H7 (cell line): ENCODE measurements at regions not wholly inside any gene's neighbourhood (a gene's known extent, or its start where the extent isn't known, plus 50 kb on each side); places are given as distances from the start of the nearest gene placed in this dataset.

Source experiments
- DNase-seq: peaks from one replicate; pipeline ENCODE4 v3.0.0; 2012
- H3K27me3 ChIP-seq: 2 replicates; pipeline ENCODE4 v1.6.0; 2011; ENCODE audit warnings: mild to moderate bottlenecking, low read length; ENCODE audit not compliant: control insufficient read depth, insufficient read depth
- H3K36me3 ChIP-seq: replicated peaks from 2 replicates; pipeline ENCODE4 v1.5.1; 2011; ENCODE audit warnings: low read length; ENCODE audit not compliant: control insufficient read depth, insufficient read depth
- H3K4me3 ChIP-seq: 2 replicates; pipeline ENCODE4 v1.5.1; 2011; ENCODE audit warnings: low read depth, mild to moderate bottlenecking, control low read depth, low read length, moderate library complexity; ENCODE audit not compliant: insufficient read depth

DNA sequence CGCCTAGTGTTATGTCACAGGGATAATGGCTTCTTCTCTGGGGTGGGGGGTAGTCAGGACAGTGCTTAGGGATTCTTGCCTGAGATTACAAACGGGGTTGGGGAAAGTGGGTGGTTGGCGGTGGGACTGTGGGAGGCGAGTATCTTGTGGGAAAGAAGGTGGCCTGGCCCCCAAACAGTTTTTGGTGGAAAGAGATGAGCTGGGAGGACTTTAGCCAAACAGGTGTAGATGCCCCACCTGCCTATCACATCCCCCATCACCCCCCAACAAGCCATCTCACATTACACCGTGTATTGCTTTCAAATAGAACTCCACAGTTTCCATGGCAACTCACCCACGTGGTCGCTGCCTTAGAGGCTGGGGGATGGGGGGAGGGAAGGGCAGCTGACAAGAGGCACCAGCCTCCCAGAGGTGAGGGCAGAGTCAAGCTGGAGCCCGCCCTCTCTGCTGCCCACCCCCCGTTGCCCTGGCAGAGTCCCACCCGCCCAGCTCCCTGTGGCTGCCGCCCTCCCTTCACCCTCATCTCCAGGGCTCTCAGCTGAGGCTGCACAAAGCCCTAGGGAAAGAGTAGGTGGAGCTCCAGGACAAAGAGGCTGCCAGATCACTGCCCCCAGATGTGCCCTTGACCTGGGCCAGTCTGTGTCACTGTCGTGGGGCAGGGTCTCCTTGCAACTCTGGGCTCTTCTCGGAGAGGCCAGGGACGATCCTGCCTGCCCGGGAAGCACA is 98.3 kb downstream of the LRRC74A start:
- peak; percentile 97 for DNase-seq
- Histone ChIP-seq H3K36me3 (no peaks in the 10 kb centered on the region), H3K4me3 (no peak overlapping the region), H3K27me3 (no peaks in the 10 kb centered on the region)

DNA sequence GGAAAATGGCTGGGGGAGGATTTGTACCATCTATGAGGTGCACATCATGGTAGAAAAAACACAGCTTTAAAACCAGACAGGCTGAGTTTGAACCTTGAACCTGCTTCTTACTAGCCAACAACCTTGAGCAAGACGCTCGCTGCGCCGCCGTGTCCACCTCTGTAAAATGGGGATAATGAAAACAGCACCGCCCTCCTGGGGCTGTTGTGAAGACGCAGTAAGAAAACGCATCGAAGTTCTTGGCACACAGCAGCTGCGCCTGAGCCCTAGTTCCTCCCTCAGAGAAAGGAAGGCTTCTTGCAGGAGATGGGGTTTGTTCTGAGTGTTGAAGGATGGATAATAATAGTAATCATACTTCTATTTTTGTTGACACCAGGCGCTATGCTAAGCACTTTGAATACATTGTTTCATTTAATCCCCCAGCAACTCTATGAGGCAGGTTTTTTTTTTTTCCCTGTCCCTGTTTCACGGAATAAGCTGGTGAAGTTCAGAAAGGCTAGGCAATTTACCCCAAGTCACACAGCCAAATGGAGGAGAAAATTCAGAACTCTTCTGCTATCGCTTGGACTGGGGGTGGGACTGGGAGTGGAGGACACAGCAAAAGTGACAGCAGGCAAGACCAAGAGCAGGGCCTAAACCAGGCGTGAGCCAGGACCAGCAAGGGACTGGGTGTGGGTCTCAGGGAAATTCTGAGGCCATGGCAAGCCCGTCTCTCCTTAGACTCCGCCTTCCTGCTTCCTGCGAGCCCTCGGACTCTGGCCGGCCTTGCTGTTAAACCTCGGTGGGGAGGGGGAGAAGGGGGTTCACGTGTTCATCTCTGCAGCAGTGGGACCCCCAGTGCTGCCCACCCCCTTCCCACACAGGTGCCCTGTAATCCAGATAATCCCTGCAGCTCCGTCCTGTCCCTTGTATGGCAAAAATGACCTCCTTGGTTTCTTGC is 97.5 kb downstream of the LRRC74A start:
- peak; percentile 68 for DNase-seq
- no peaks in the 10 kb centered on the region for H3K36me3 ChIP-seq
- H3K27me3 ChIP-seq, result no peaks in the 10 kb centered on the region
- H3K4me3 ChIP-seq, result no peak overlapping the region

DNA sequence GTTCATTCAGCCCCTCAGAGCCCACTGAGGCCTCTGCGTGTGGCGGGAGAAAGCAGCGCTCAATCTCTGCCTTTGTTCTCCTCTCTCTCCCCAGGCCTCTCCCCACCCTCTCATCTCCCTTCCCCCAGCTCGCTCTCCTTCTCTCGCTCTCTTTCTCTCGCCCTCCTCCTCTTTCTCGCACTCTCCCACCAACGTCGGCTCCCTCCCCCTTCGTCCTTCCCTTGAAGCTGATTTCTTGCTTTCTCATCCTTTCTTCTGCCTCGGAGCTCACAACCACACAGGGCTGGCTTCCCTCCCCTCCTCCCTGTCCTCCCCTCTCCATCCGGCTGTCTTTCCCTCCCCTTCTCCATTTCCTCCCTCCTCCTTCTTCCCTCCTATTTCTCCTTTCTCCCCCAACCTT is 96.4 kb downstream of the LRRC74A start:
- H3K4me3 ChIP-seq, result no peak overlapping the region
- H3K27me3 ChIP-seq, result no peaks in the 10 kb centered on the region
- no peak for DNase-seq
- H3K36me3 ChIP-seq, result no peaks in the 10 kb centered on the region

DNA sequence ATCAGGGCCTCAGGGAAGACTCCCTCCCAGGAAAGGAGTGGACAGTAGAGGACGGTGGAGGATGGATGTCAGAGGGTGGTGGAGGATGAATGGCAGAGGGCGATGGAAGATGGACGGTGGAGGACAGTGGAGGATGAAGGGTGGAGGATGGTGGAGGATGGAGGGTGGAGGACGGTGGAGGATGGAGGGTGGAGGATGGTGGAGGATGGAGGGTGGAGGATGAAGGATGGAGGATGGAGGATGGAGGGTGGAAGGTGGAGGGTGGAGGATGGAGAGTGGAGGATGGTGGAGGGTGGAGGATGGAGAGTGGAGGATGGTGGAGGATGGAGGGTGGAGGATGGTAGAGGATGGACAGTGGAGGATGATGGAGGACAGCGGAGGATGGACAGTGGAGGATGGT is 95.9 kb downstream of the LRRC74A start:
- no peak for DNase-seq
- Histone ChIP-seq H3K27me3 (no peaks in the 10 kb centered on the region), H3K36me3 (no peaks in the 10 kb centered on the region), H3K4me3 (no peak overlapping the region)

DNA sequence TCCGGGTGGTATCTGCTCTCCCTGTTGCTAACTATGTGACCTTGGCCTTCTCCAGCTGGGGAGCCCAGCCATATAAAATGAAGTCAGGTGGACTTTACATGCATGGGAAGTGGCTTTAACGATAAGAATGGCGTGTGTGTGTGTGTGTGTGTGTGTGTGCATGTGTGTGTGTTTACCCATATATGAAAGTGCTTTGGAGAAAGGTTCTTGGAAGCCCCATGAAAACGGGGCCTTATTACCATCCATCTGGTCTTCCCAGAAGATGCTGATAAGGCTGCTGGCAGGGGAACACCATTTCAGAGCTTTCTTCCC is 94.8 kb downstream of the LRRC74A start:
- no peak overlapping the region for H3K4me3 ChIP-seq
- no peaks in the 10 kb centered on the region for H3K36me3 ChIP-seq
- H3K27me3 ChIP-seq, result no peaks in the 10 kb centered on the region
- DNase-seq, result no peak

DNA sequence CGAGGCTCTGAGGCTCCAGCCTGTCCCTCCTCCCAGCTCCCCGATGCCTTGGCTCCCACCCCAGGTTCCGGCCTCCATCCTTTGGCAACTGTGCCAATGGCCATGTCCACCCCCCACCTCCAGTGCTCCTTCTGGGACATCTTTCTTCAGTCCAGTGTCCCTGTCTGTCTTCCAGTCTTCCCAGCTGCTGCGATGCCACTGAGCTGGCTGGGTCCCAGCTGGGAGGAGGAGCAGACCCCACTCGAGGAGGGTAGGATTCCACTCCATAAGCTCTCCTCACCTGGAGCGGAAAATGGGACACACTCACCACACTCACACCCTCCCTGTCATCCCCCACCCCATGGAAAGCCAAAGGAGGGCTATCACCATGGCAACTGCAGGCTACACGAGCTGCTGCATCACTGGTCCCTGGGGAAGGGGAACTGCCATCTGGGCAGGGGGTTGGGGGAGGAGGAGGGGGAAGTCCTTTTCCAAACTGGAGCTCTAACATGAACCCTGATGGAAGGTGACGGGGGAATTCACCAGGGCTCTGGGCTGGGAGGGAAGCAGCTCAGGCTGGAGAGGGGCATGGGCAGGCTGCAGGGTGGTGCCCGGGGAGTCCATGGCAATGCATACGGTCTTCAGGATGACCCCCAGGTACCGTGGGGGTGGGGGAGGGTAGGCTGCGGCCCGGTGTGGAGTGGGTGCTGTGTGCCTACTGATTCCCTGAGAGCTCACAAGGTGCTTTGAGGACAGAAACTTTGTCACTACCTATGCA is 94.3 kb downstream of the LRRC74A start:
- DNase-seq, result peak; percentile 79
- H3K27me3 ChIP-seq, result no peaks in the 10 kb centered on the region
- no peak overlapping the region for H3K4me3 ChIP-seq
- H3K36me3 ChIP-seq, result no peaks in the 10 kb centered on the region

DNA sequence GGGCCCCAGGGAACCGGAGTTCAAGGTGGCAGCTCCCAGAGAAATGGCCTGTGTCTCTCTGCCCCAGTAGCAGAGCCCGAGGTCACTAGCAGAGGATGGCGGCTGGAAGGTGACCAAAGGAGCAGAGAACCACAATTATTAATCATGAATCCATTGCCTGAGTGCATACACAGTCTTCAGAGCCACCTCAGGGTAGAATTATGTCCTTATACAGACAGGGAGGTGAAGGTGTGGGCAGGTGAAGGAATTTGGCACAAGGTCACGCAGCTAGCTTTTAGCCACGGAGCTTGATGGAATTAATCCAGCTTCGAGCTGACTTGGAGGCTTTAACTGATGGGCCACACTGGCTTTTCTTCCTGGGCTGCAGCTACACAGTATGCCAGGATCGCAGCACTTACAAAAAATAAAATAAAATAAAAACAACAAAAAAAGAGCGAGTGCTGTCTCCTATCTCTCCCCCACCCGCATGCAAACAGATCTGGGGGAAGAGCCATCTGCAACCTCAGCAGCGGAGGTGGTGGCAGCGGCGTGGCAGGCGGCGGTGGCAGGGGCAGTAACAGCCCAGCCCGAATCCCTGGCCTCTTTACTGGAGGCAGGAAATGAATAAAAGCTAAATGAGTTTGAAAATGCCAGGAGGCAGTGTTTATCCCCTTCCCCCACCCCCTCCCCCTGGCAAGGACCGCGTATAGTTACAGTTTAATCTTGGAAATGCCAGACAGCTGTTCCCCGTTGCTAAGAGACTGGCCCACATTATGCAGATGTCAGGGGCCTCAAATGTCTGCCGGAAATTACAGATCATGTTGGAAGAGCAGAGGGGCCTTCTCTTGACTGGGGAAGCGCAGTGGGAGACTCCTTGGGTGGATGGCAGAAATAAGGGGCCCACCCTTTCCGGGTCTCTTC is 93.5 kb downstream of the LRRC74A start:
- Histone ChIP-seq H3K36me3 (no peaks in the 10 kb centered on the region), H3K27me3 (no peaks in the 10 kb centered on the region), H3K4me3 (no peak overlapping the region)
- peak; percentile 67 for DNase-seq
